SK-N-SH (cell line): ENCODE measurements at regions not wholly inside any gene's neighbourhood (a gene's known extent, or its start where the extent isn't known, plus 50 kb on each side); places are given as distances from the start of the nearest gene placed in this dataset.

Experiments used
- CTCF ChIA-PET: fragments of 300-600, 350-600 bp; formaldehyde crosslinking; extraction: SDS; loops from one replicate; lab custom pipeline; 2021; lab: Yijun Ruan, JAX
- POLR2A ChIA-PET: fragments of 350-600 bp; sonication (Branson Sonifier 250); formaldehyde crosslinking; extraction: SDS; loops from one replicate; lab custom pipeline; 2020; ENCODE audit warnings: antibody characterized with exemption, inconsistent platforms; lab: Yijun Ruan, JAX
- DNase-seq: peaks from one replicate; pipeline ENCODE4 v3.0.0; 2012
- H2AFZ ChIP-seq: fragments of 200-600 bp; sonication (generic); 2 replicates; pipeline ENCODE4 v1.8.1; 2016; ENCODE audit warnings: antibody characterized with exemption, mild to moderate bottlenecking, low read depth
- H3F3A ChIP-seq: fragments of 200-600 bp; sonication (generic); replicated peaks from 2 replicates; pipeline ENCODE3; 2016; ENCODE audit warnings: antibody characterized with exemption, mild to moderate bottlenecking; ENCODE audit not compliant: insufficient read depth
- H3K27ac ChIP-seq, 2 experiments: fragments of 200-500 bp in 1 of 2; fragments of 200-600 bp in 1 of 2; sonication (Bioruptor generic) in 1 of 2; sonication (generic), shearing (Covaris generic) in 1 of 2; 2 replicates each; pipeline versions ENCODE4 v1.5.1 to v1.6.1; 2014 to 2016; ENCODE audit warnings: low read depth in 2 of 2, inconsistent platforms in 1 of 2, low read length in 1 of 2, mild to moderate bottlenecking in 1 of 2, mixed read lengths in 1 of 2
- H3K27me3 ChIP-seq: fragments of 200-600 bp; sonication (generic), shearing (Covaris generic); 2 replicates; pipeline ENCODE4 v1.6.1; 2016; ENCODE audit warnings: mixed run types; ENCODE audit not compliant: insufficient read depth
- H3K36me3 ChIP-seq, 2 experiments: fragments of 200-500 bp in 1 of 2; fragments of 200-600 bp in 1 of 2; sonication (Bioruptor generic) in 1 of 2; sonication (generic) in 1 of 2; replicated peaks in 1 of 2; 2 replicates each; pipeline versions ENCODE3 to v1.5.1; 2014 to 2016; ENCODE audit warnings: low read length in 1 of 2, mild to moderate bottlenecking in 1 of 2; ENCODE audit not compliant: insufficient read depth in 2 of 2, control insufficient read depth in 1 of 2
- H3K4me1 ChIP-seq, 2 experiments: fragments of 200-500 bp in 1 of 2; fragments of 200-600 bp in 1 of 2; sonication (Bioruptor generic) in 1 of 2; sonication (generic), shearing (Covaris generic) in 1 of 2; 2 replicates each; pipeline versions ENCODE4 v1.5.1 to v1.6.1; 2014 to 2016; ENCODE audit warnings: low read depth in 1 of 2, low read length in 1 of 2, mixed run types in 1 of 2; ENCODE audit not compliant: insufficient read depth in 2 of 2, control insufficient read depth in 1 of 2
- H3K4me2 ChIP-seq: fragments of 200-600 bp; sonication (generic), shearing (Covaris generic); 2 replicates; pipeline ENCODE4 v1.6.1; 2017; ENCODE audit warnings: mixed run types
- H3K4me3 ChIP-seq, 2 experiments: fragments of 200-500 bp in 1 of 2; fragments of 200-600 bp in 1 of 2; sonication (Bioruptor generic) in 1 of 2; sonication (generic), shearing (Covaris generic) in 1 of 2; 2 replicates each; pipeline versions ENCODE4 v1.5.1 to v1.8.1; 2014 to 2016; ENCODE audit warnings: low read depth in 2 of 2, inconsistent platforms in 1 of 2, low read length in 1 of 2, mild to moderate bottlenecking in 1 of 2, mixed read lengths in 1 of 2, moderate library complexity in 1 of 2
- H3K79me2 ChIP-seq: fragments of 200-600 bp; sonication (generic); 2 replicates; pipeline ENCODE4 v1.8.1; 2017; ENCODE audit warnings: mild to moderate bottlenecking; ENCODE audit not compliant: insufficient read depth
- H3K9ac ChIP-seq: fragments of 200-600 bp; sonication (generic); 2 replicates; pipeline ENCODE4 v1.6.1; 2017; ENCODE audit warnings: mixed run types
- H3K9me2 ChIP-seq: fragments of 200-600 bp; sonication (generic); 2 replicates; pipeline ENCODE4 v1.6.1; 2017; ENCODE audit warnings: mixed run types
- H3K9me3 ChIP-seq: fragments of 200-600 bp; sonication (generic); 2 replicates; pipeline ENCODE4 v1.6.1; 2017; ENCODE audit warnings: mixed run types, mild to moderate bottlenecking, moderate library complexity
- H4K20me1 ChIP-seq: fragments of 200-600 bp; sonication (generic); 2 replicates; pipeline ENCODE4 v1.6.1; 2017; ENCODE audit warnings: mild to moderate bottlenecking, mixed run types; ENCODE audit not compliant: insufficient read depth
- CHD2 ChIP-seq: fragments of 150-350 bp; IDR thresholded peaks from 2 replicates; pipeline ENCODE4 v1.6.1; 2018; ENCODE audit warnings: low read length; ENCODE audit not compliant: partially characterized antibody
- ELF1 ChIP-seq: IDR thresholded peaks from 2 replicates; pipeline ENCODE4 v1.4.0; 2012
- EP300 ChIP-seq, 2 experiments: IDR thresholded peaks; 2 replicates each; pipeline versions ENCODE4 v1.4.0 to v1.6.1; 2012; ENCODE audit warnings: borderline replicate concordance in 1 of 2, low read depth in 1 of 2, low read length in 1 of 2
- FOSL2 ChIP-seq: IDR thresholded peaks from 2 replicates; pipeline ENCODE4 v1.4.0; 2012; ENCODE audit warnings: low read depth, mild to moderate bottlenecking, moderate library complexity, borderline replicate concordance
- FOXM1 ChIP-seq: IDR thresholded peaks from 2 replicates; pipeline ENCODE4 v1.4.0; 2012; ENCODE audit warnings: low read depth, mild to moderate bottlenecking
- GATA2 ChIP-seq: sonication (generic); formaldehyde crosslinking; IDR thresholded peaks from 2 replicates; pipeline ENCODE4 v1.5.0; 2020; ENCODE audit warnings: mild to moderate bottlenecking, missing genetic modification reagents
- MEF2A ChIP-seq: IDR thresholded peaks from 2 replicates; pipeline ENCODE4 v1.4.0; 2012; ENCODE audit warnings: low read depth, borderline replicate concordance
- MXI1 ChIP-seq: IDR thresholded peaks from 2 replicates; pipeline ENCODE4 v1.6.1; 2012; ENCODE audit warnings: mild to moderate bottlenecking, low read depth, low read length, improper control_type of control experiment
- NRF1 ChIP-seq: IDR thresholded peaks from 2 replicates; pipeline ENCODE4 v1.6.1; 2012; ENCODE audit warnings: low read depth, mild to moderate bottlenecking, low read length
- RCOR1 ChIP-seq: fragments of 150-350 bp; IDR thresholded peaks from 2 replicates; pipeline ENCODE4 v1.6.1; 2017; ENCODE audit warnings: antibody characterized with exemption, low read length
- REST ChIP-seq: IDR thresholded peaks from 2 replicates; pipeline ENCODE4 v1.6.1; 2012; ENCODE audit warnings: mild to moderate bottlenecking, low read depth, low read length, moderate library complexity
- RXRA ChIP-seq: IDR thresholded peaks from 2 replicates; pipeline ENCODE4 v1.4.0; 2012; ENCODE audit warnings: low read depth, mild to moderate bottlenecking, borderline replicate concordance
- SIN3A ChIP-seq: IDR thresholded peaks from 2 replicates; pipeline ENCODE4 v1.6.1; 2012; ENCODE audit warnings: low read depth, mild to moderate bottlenecking, low read length, moderate library complexity, borderline replicate concordance
- SMC3 ChIP-seq: IDR thresholded peaks from 2 replicates; pipeline ENCODE4 v1.6.1; 2012; ENCODE audit warnings: low read depth, low read length, improper control_type of control experiment
- TEAD4 ChIP-seq: IDR thresholded peaks from 2 replicates; pipeline ENCODE4 v1.4.0; 2012; ENCODE audit warnings: mild to moderate bottlenecking, borderline replicate concordance; ENCODE audit not compliant: insufficient read depth
- ZBTB33 ChIP-seq: IDR thresholded peaks from 2 replicates; pipeline ENCODE4 v1.4.0; 2012; ENCODE audit warnings: low read depth, borderline replicate concordance
- whole genome bisulfite sequencing: methylation state at CpG from one replicate; pipeline ENCODE4 v1.1.6; 2017; ENCODE audit warnings: low lambda C conversion rate; 5-methylcytosine and 5-hydroxymethylcytosine counted together
- TF ChIP-seq, protein P1 (sequence below): IDR thresholded peaks from 2 replicates; pipeline ENCODE4; 2012
- TF ChIP-seq, protein P2 (sequence below): fragments of 150-350 bp; IDR thresholded peaks from 2 replicates; pipeline ENCODE4 v1.6.1; 2016; ENCODE audit warnings: mild to moderate bottlenecking, low read depth, low read length
- TF ChIP-seq, protein P3 (sequence below): IDR thresholded peaks from 2 replicates; pipeline ENCODE4 v1.4.0; 2012; ENCODE audit warnings: low read depth, borderline replicate concordance

DNA sequence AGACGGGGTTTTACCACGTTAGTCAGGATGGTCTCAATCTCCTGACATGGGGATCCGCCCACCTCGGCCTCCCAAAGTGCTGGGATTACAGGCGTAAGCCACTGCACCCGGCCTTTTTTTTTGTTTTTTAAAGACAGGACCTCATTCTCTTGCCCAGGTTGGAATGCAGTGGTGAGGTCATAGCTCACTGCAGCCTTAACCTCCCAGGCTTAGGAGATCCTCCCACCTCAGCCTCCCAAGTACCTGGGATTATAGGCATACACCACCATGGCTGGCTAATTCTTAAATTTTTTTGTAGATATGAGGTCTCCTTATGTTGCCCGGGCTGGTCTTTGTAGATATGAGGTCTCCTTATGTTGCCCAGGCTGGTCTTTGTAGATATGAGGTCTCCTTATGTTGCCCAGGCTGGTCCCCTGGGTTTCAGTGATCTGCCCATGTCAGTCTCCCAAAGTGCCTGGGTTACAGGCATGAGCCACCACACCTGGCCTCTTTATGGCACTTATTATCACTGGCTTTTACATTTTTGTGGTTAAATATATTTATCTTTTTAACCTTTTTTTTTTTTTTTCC is 82.3 kb upstream of the RNU6-1 start (continued):
- TF ChIP-seq, protein P1, sequence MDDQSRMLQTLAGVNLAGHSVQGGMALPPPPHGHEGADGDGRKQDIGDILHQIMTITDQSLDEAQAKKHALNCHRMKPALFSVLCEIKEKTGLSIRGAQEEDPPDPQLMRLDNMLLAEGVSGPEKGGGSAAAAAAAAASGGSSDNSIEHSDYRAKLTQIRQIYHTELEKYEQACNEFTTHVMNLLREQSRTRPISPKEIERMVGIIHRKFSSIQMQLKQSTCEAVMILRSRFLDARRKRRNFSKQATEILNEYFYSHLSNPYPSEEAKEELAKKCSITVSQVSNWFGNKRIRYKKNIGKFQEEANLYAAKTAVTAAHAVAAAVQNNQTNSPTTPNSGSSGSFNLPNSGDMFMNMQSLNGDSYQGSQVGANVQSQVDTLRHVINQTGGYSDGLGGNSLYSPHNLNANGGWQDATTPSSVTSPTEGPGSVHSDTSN, result no peak
- no peak for TF ChIP-seq TEAD4

DNA sequence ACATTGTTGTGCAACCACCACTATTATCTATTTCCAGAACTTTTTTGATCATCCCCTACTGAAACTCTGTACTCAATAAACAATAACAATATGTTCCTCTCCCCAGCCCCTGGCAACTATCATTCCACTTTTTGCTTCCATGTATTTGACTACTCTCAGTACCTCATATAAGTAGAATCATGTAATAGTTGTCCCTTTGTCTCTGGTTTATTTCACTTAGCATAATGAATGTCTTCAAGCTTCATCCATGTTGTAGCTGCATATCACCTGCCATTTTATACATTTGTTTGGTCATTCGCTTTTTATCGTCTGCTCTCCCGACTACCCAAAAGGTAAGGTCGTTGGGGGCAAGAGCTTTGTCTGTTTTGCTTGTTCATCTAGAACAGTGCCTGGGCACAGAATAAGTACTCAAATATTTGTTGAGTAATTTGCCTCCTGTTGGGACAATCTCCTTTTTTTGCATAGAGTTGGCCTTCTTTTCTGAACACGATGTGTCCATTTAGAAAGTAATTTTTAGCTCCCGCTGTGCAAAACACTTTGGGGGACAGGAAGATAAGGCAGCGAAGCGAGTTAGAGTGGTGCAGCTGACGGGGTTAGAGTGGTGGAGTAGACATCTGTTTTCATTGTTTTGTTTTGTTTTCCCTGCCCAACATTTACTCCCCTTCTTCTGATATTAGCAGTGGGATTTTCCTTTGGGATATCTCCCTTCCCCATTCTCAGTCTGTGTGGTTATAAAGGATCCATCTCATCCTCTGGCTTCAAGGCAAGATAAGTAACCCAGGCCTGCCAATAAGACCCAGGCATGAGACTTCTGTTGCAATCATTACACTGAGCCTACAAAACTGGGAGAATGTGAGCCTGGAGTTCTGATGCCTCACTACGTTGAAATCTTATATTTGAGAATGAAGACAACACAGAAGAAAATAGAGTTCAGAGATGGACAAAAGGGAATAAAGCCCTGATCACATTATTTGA is 83.4 kb upstream of the RNU6-1 start:
- Histone ChIP-seq H4K20me1 (no peaks in the 10 kb centered on the region), H2AFZ (no peak overlapping the region), H3K9me2 (no peaks in the 10 kb centered on the region), H3K27ac (no peak overlapping the region), H3K4me1 (peaks cover 0 to 6% of the 10 kb centered on the region in 2 experiments; a peak in 1 of 4 replicates), H3K4me3 (no peak overlapping the region), H3K9me3 (no peaks in the 10 kb centered on the region), H3K9ac (no peak overlapping the region), H3F3A (peaks cover 3% of the 10 kb centered on the region), H3K4me2 (no peak overlapping the region), H3K27me3 (no peaks in the 10 kb centered on the region), H3K79me2 (no peaks in the 10 kb centered on the region), H3K36me3 (no peaks in the 10 kb centered on the region)
- ChIA-PET POLR2A (no interaction called here), CTCF (interaction anchor here (0.6 to 1.0 kb wide), 2 partner anchors 8 to 750 kb away, joined by 3 read pairs; no protein-coding TSS in a partner anchor)
- no peak for DNase-seq
- WGBS, result 74% methylated on average over 10 of the region's 10 CpGs
- TF ChIP-seq NRF1 (no peak), EP300 (IDR thresholded peaks at IDR 0.05; ENCODE audit: borderline replicate concordance in 1 of 2, low read depth in 1 of 2, low read length in 1 of 2) (no peak), ELF1 (no peak), CHD2 (no peak), FOXM1 (no peak), MXI1 (no peak), GATA2 (CRISPR knock-in tag) (no peak), MEF2A (no peak), ZBTB33 (no peak), SMC3 (no peak), RCOR1 (no peak), RXRA (no peak), SIN3A (no peak), FOSL2 (no peak), REST (no peak)
- TF ChIP-seq, protein P2, sequence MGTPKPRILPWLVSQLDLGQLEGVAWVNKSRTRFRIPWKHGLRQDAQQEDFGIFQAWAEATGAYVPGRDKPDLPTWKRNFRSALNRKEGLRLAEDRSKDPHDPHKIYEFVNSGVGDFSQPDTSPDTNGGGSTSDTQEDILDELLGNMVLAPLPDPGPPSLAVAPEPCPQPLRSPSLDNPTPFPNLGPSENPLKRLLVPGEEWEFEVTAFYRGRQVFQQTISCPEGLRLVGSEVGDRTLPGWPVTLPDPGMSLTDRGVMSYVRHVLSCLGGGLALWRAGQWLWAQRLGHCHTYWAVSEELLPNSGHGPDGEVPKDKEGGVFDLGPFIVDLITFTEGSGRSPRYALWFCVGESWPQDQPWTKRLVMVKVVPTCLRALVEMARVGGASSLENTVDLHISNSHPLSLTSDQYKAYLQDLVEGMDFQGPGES, result no peak
- TF ChIP-seq, protein P3, sequence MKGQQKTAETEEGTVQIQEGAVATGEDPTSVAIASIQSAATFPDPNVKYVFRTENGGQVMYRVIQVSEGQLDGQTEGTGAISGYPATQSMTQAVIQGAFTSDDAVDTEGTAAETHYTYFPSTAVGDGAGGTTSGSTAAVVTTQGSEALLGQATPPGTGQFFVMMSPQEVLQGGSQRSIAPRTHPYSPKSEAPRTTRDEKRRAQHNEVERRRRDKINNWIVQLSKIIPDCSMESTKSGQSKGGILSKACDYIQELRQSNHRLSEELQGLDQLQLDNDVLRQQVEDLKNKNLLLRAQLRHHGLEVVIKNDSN, result no peak
